Fibroblast of the aortic adventitia (primary cell): ENCODE measurements at regions not wholly inside any gene's neighbourhood (a gene's known extent, or its start where the extent isn't known, plus 50 kb on each side); places are given as distances from the start of the nearest gene placed in this dataset.

Source experiments
- DNase-seq: peaks from one replicate; pipeline ENCODE4 v3.0.0-alpha.2; 2010; ENCODE audit warnings: low read depth
- H3K4me3 ChIP-seq: 2 replicates; pipeline ENCODE4 v1.5.1; 2011; ENCODE audit warnings: low read depth, mild to moderate bottlenecking, control low read depth, low read length, moderate library complexity
- CTCF ChIP-seq: IDR thresholded peaks from 2 replicates; pipeline ENCODE4 v1.5.1; 2011; ENCODE audit warnings: mild to moderate bottlenecking, low read length, control low read depth, inconsistent platforms; ENCODE audit not compliant: insufficient read depth

- no peak overlapping the region for H3K4me3 ChIP-seq
- no peak for TF ChIP-seq CTCF
- peak; percentile 57 for DNase-seq
These were observed 376.4 kb downstream of the RBM43 start for GRCh38 chr2:150885236-150885635.

- TF ChIP-seq CTCF: no peak
- peak; percentile 35 for DNase-seq
- H3K4me3 ChIP-seq: no peak overlapping the region
These were observed 378.1 kb downstream of the RBM43 start for GRCh38 chr2:150883613-150883895.

- H3K4me3 ChIP-seq: no peak overlapping the region
- DNase-seq: peak; percentile 39
- no peak for TF ChIP-seq CTCF
These were observed 378.7 kb downstream of the RBM43 start for GRCh38 chr2:150882751-150883612.

- TF ChIP-seq CTCF: no peak
These were observed 380.7 kb downstream of the RBM43 start for GRCh38 chr2:150880986-150881385.

GRCh38 chr2:150878356-150878755 is 383.3 kb downstream of the RBM43 start:
- TF ChIP-seq CTCF: no peak
- DNase-seq: peak; percentile 39
- no peak overlapping the region for H3K4me3 ChIP-seq

More at GRCh38 chr2:150880986-150881385, 380.7 kb downstream of the RBM43 start:
- no peak overlapping the region for H3K4me3 ChIP-seq
- no peak for DNase-seq

- no peak for TF ChIP-seq CTCF
- H3K4me3 ChIP-seq: no peak overlapping the region
- DNase-seq: no peak
These were observed 385.3 kb downstream of the RBM43 start for GRCh38 chr2:150876251-150876950.
